SIG-M5 treated with dmso at 0.1 percent for 504 hours (cell line): ENCODE measurements at regions not wholly inside any gene's neighbourhood (a gene's known extent, or its start where the extent isn't known, plus 50 kb on each side); places are given as distances from the start of the nearest gene placed in this dataset.
"Not testable (repeated sequence)": the region's sequence is repeated elsewhere in the genome, so short reads cannot be mapped to it uniquely, and the experiment has no call there.

Experiments
- DNase-seq: peaks from one replicate; lab custom pipeline; 2025; ENCODE audit not compliant: unreplicated experiment; lab: John Stamatoyannopoulos, UW

GRCh38 chr2:236632295-236633218 is 62.9 kb downstream of the ACKR3 start:
- DNase-seq: no peak

GRCh38 chr2:236633219-236633570 is 63.6 kb downstream of the ACKR3 start:
- DNase-seq: no peak

GRCh38 chr2:236633775-236634560 is 64.3 kb downstream of the ACKR3 start:
- DNase-seq: no peak

- no peak for DNase-seq
Measured at GRCh38 chr2:236636261-236636660, 66.6 kb downstream of the ACKR3 start.

GRCh38 chr2:236636714-236637470 is 67.3 kb downstream of the ACKR3 start:
- DNase-seq: no peak

- DNase-seq: no peak
Measured at GRCh38 chr2:236637686-236638569, 68.3 kb downstream of the ACKR3 start.

GRCh38 chr2:236638707-236639106 is 69.1 kb downstream of the ACKR3 start:
- no peak for DNase-seq

GRCh38 chr2:236639461-236640235 is 70.0 kb downstream of the ACKR3 start:
- DNase-seq: no peak

GRCh38 chr2:236641051-236641726 is 71.6 kb downstream of the ACKR3 start:
- no peak for DNase-seq

GRCh38 chr2:236642125-236642524 is 72.5 kb downstream of the ACKR3 start:
- DNase-seq: no peak

- DNase-seq: no peak
Measured at GRCh38 chr2:236642584-236643291, 73.1 kb downstream of the ACKR3 start.

- no peak for DNase-seq
Measured at GRCh38 chr2:236643480-236643879, 73.9 kb downstream of the ACKR3 start.

GRCh38 chr2:236644067-236644466 is 74.4 kb downstream of the ACKR3 start:
- no peak for DNase-seq

- no peak for DNase-seq
Measured at GRCh38 chr2:236644502-236644911, 74.9 kb downstream of the ACKR3 start.

GRCh38 chr2:236645141-236645540 is 75.5 kb downstream of the ACKR3 start:
- DNase-seq: not testable (repeated sequence)

GRCh38 chr2:236646441-236646840 is 76.8 kb downstream of the ACKR3 start:
- DNase-seq: no peak

GRCh38 chr2:236646871-236647270 is 77.2 kb downstream of the ACKR3 start:
- DNase-seq: no peak

GRCh38 chr2:236647621-236648020 is 78.0 kb downstream of the ACKR3 start:
- DNase-seq: no peak
